IMR-90 (cell line): ENCODE measurements at regions not wholly inside any gene's neighbourhood (a gene's known extent, or its start where the extent isn't known, plus 50 kb on each side); places are given as distances from the start of the nearest gene placed in this dataset.

Source experiments
- ATAC-seq: fragments of 200-7000 bp; cut with Tn5 transposase; 2 replicates; pipeline ENCODE4 v1.9.1; 2020; ENCODE audit warnings: low read depth, mild to moderate bottlenecking, moderate library complexity
- BruUV-seq: library from RNA; stranded (reverse); fragments of 400-500 nt; replicated peaks from 2 replicates; lab custom pipeline; 2021; lab: Mats Ljungman, UMichigan
- CTCF ChIA-PET: fragments of 300-600 bp; formaldehyde crosslinking; extraction: SDS; loops from one replicate; lab custom pipeline; 2021; ENCODE audit warnings: antibody characterized with exemption; lab: Yijun Ruan, JAX
- POLR2A ChIA-PET: fragments of 300-600 bp; sonication (Branson Sonifier 250); formaldehyde crosslinking; loops from one replicate; lab custom pipeline; 2022; ENCODE audit warnings: antibody characterized with exemption; ENCODE audit not compliant: unreplicated experiment; lab: Charles Lee
- DNase-seq: peaks from one replicate; pipeline ENCODE4 v3.0.0; 2013
- H2AFZ ChIP-seq: replicated peaks from 2 replicates; pipeline ENCODE3; 2013; ENCODE audit warnings: low read length, mild to moderate bottlenecking; ENCODE audit not compliant: poor library complexity
- H2AK5ac ChIP-seq: 2 replicates; pipeline ENCODE4 v1.6.1; 2013; ENCODE audit warnings: low read depth, low read length, inconsistent platforms
- H2AK9ac ChIP-seq: replicated peaks from 2 replicates; pipeline ENCODE3; 2013; ENCODE audit warnings: mild to moderate bottlenecking, low read depth, low read length, moderate library complexity; ENCODE audit not compliant: poor library complexity
- H2BK120ac ChIP-seq: 2 replicates; pipeline ENCODE4 v1.6.1; 2013; ENCODE audit warnings: low read depth, low read length, inconsistent platforms
- H2BK15ac ChIP-seq: 3 replicates; pipeline ENCODE4 v1.6.1; 2013; ENCODE audit warnings: low read depth, low read length, inconsistent platforms
- H2BK20ac ChIP-seq: 2 replicates; pipeline ENCODE4 v1.6.1; 2013; ENCODE audit warnings: low read depth, mild to moderate bottlenecking, inconsistent platforms, low read length, moderate library complexity
- H2BK5ac ChIP-seq: 2 replicates; pipeline ENCODE4 v1.6.1; 2013; ENCODE audit warnings: mild to moderate bottlenecking, low read depth, low read length, inconsistent platforms; ENCODE audit not compliant: poor library complexity, severe bottlenecking
- H3K14ac ChIP-seq: replicated peaks from 2 replicates; pipeline ENCODE4 v1.6.1; 2013; ENCODE audit warnings: low read depth, low read length, inconsistent platforms
- H3K18ac ChIP-seq: 2 replicates; pipeline ENCODE4 v1.6.1; 2013; ENCODE audit warnings: low read depth, low read length, control low read depth
- H3K23ac ChIP-seq: 2 replicates; pipeline ENCODE4 v1.6.1; 2013; ENCODE audit warnings: low read depth, low read length, inconsistent platforms
- H3K27ac ChIP-seq: 2 replicates; pipeline ENCODE4 v1.5.1; 2013; ENCODE audit warnings: mild to moderate bottlenecking, control low read depth, low read length; ENCODE audit not compliant: insufficient read depth
- H3K27me3 ChIP-seq: 2 replicates; pipeline ENCODE4 v1.6.1; 2013; ENCODE audit warnings: low read length; ENCODE audit not compliant: control insufficient read depth, insufficient read depth
- H3K36me3 ChIP-seq: 2 replicates; pipeline ENCODE4 v1.6.1; 2013; ENCODE audit warnings: low read length, mixed read lengths; ENCODE audit not compliant: control insufficient read depth, insufficient read depth
- H3K4ac ChIP-seq: 2 replicates; pipeline ENCODE4 v1.6.1; 2013; ENCODE audit warnings: low read depth, low read length, inconsistent platforms
- H3K4me1 ChIP-seq: 2 replicates; pipeline ENCODE4 v1.6.1; 2013; ENCODE audit warnings: low read length, mixed read lengths; ENCODE audit not compliant: control insufficient read depth, insufficient read depth
- H3K4me2 ChIP-seq: 2 replicates; pipeline ENCODE4 v1.6.1; 2013; ENCODE audit warnings: low read depth, mild to moderate bottlenecking, control low read depth, low read length, moderate library complexity
- H3K4me3 ChIP-seq: 2 replicates; pipeline ENCODE4 v1.5.1; 2013; ENCODE audit warnings: low read depth, mild to moderate bottlenecking, control low read depth, low read length, moderate library complexity; ENCODE audit not compliant: insufficient read depth
- H3K56ac ChIP-seq: 2 replicates; pipeline ENCODE4 v1.6.1; 2013; ENCODE audit warnings: low read length, inconsistent platforms; ENCODE audit not compliant: insufficient read depth; ENCODE audit errors: extremely low read depth
- H3K79me1 ChIP-seq, 2 experiments: 2 replicates each; pipeline ENCODE4 v1.6.1; 2013; ENCODE audit warnings: low read length in 2 of 2, inconsistent platforms in 1 of 2, low read depth in 1 of 2
- H3K9ac ChIP-seq: 2 replicates; pipeline ENCODE4 v1.6.1; 2013; ENCODE audit warnings: low read depth, low read length, control low read depth
- H3K9me1 ChIP-seq: 2 replicates; pipeline ENCODE4 v1.6.1; 2013; ENCODE audit warnings: low read length, inconsistent platforms; ENCODE audit not compliant: insufficient read depth
- H3K9me3 ChIP-seq: 2 replicates; pipeline ENCODE4 v1.6.1; 2013; ENCODE audit warnings: low read length; ENCODE audit not compliant: control insufficient read depth, insufficient read depth
- H4K20me1 ChIP-seq: 2 replicates; pipeline ENCODE4 v1.6.1; 2013; ENCODE audit warnings: low read length, inconsistent platforms; ENCODE audit not compliant: insufficient read depth
- H4K5ac ChIP-seq: 2 replicates; pipeline ENCODE4 v1.6.1; 2013; ENCODE audit warnings: mild to moderate bottlenecking, low read depth, low read length, control low read depth
- H4K8ac ChIP-seq, 2 experiments: 2 replicates each; pipeline ENCODE4 v1.6.1; 2013; ENCODE audit warnings: low read depth in 2 of 2, low read length in 2 of 2, control low read depth in 1 of 2, inconsistent platforms in 1 of 2
- H4K91ac ChIP-seq: 2 replicates; pipeline ENCODE4 v1.6.1; 2013; ENCODE audit warnings: low read depth, low read length, inconsistent platforms; ENCODE audit not compliant: insufficient read depth
- BHLHE40 ChIP-seq: fragments of 150-350 bp; IDR thresholded peaks from 2 replicates; pipeline ENCODE4 v1.6.1; 2016; ENCODE audit warnings: mild to moderate bottlenecking, low read depth, low read length
- CEBPB ChIP-seq: IDR thresholded peaks from 2 replicates; pipeline ENCODE4 v1.6.1; 2012; ENCODE audit warnings: low read depth, low read length, improper control_type of control experiment
- CHD1 ChIP-seq: IDR thresholded peaks from 2 replicates; pipeline ENCODE4 v1.6.1; 2012; ENCODE audit warnings: low read depth, low read length, improper control_type of control experiment
- ELK1 ChIP-seq: fragments of 150-350 bp; IDR thresholded peaks from 2 replicates; pipeline ENCODE4 v1.6.1; 2016; ENCODE audit warnings: low read depth, mild to moderate bottlenecking, low read length, moderate library complexity, borderline replicate concordance
- FOS ChIP-seq: fragments of 150-350 bp; IDR thresholded peaks from 2 replicates; pipeline ENCODE4 v1.6.1; 2016; ENCODE audit warnings: low read depth, low read length
- MAFK ChIP-seq: IDR thresholded peaks from 2 replicates; pipeline ENCODE4 v1.6.1; 2012; ENCODE audit warnings: low read depth, low read length, improper control_type of control experiment
- MAZ ChIP-seq: IDR thresholded peaks from 2 replicates; pipeline ENCODE4 v1.6.1; 2012; ENCODE audit warnings: low read depth, mild to moderate bottlenecking, low read length, improper control_type of control experiment, moderate library complexity, borderline replicate concordance
- MXI1 ChIP-seq: IDR thresholded peaks from 2 replicates; pipeline ENCODE4 v1.6.1; 2012; ENCODE audit warnings: low read depth, mild to moderate bottlenecking, low read length, moderate library complexity, borderline replicate concordance
- NFE2L2 ChIP-seq: fragments of 150-350 bp; IDR thresholded peaks from 2 replicates; pipeline ENCODE4 v1.6.1; 2016; ENCODE audit warnings: low read depth, mild to moderate bottlenecking, low read length
- POLR2A ChIP-seq: IDR thresholded peaks from 2 replicates; pipeline ENCODE4 v1.6.1; 2012; ENCODE audit warnings: mild to moderate bottlenecking, low read depth, low read length
- RAD21 ChIP-seq: IDR thresholded peaks from 2 replicates; pipeline ENCODE4 v1.6.1; 2012; ENCODE audit warnings: low read length, improper control_type of control experiment
- RCOR1 ChIP-seq: IDR thresholded peaks from 2 replicates; pipeline ENCODE4 v1.6.1; 2012; ENCODE audit warnings: mild to moderate bottlenecking, low read length, improper control_type of control experiment; ENCODE audit not compliant: insufficient replicate concordance
- RFX5 ChIP-seq: IDR thresholded peaks from 2 replicates; pipeline ENCODE4 v1.8.0; 2012; ENCODE audit warnings: low read depth, mild to moderate bottlenecking, low read length, moderate library complexity
- SMC3 ChIP-seq: fragments of 150-350 bp; IDR thresholded peaks from 2 replicates; pipeline ENCODE4 v1.6.1; 2016; ENCODE audit warnings: low read depth, mild to moderate bottlenecking, antibody characterized with exemption, low read length, moderate library complexity
- WGBS, 2 experiments: methylation state at CpG; one replicate each; pipeline versions ENCODE4 v1.1.5 to v1.1.7; 2013; ENCODE audit warnings: missing lambda C conversion rate in 2 of 2; ENCODE audit not compliant: insufficient read length in 1 of 2; ENCODE audit errors: extremely low coverage in 2 of 2; 5-methylcytosine and 5-hydroxymethylcytosine counted together
- dilution Hi-C: fragments of 300-500 bp; cut with HindIII; formaldehyde crosslinking; loops from one replicate; pipeline ENCODE4 v1.14.3; 2018; ENCODE audit warnings: low sequenced_read_pairs; ENCODE audit not compliant: unreplicated experiment
- in situ Hi-C: fragments of 300-500 bp; cut with MboI; formaldehyde crosslinking; loops from 3 replicates; pipeline ENCODE4 v1.14.3; 2019; ENCODE audit warnings: low sequenced_read_pairs, inconsistent platforms, mixed read lengths
- intact Hi-C: fragments of 100-400 bp; cut with micrococcal nuclease; formaldehyde crosslinking; loops from 2 replicates; pipeline ENCODE4 v1.10.0; 2022
- TF ChIP-seq, protein P1 (sequence below): fragments of 150-350 bp; IDR thresholded peaks from 2 replicates; pipeline ENCODE4 v1.6.1; 2017; ENCODE audit warnings: mild to moderate bottlenecking, antibody characterized with exemption, low read length, low read depth
- TF ChIP-seq, protein P2 (sequence below): conservative IDR thresholded peaks from 2 replicates; pipeline ENCODE4 v1.5.1; 2012; ENCODE audit warnings: mild to moderate bottlenecking, low read depth, low read length, improper control_type of control experiment

DNA sequence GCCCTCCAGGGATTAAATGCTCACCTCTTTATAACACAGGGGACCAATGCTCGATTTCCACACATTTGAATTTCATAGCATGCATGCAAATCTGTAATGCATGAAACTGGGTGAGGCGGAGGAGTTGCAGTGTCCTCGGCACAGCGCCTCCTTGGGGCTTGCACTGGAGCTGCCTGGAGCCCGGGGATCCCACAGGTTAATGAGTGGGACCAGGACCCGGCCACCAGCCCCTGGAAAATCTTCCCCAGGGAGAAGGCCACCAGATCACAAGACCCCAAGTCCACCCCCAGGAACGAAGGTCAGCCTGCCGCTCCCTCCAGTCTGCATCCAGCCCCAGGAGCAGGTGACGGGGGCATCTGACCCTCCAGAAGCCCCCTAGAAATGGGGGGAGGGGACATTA, 119.1 kb downstream of the MN1 start:
- H3K9me1 ChIP-seq = 0 out of 2 replicates have a peak, but pooled peaks cover 3% of the 10 kb centered on the region
- no peak overlapping the region for H2AK5ac ChIP-seq

More for the DNA sequence above, 119.1 kb downstream of the MN1 start:
- Histone ChIP-seq H4K20me1 (no peaks in the 10 kb centered on the region), H2BK5ac (no peak overlapping the region), H4K5ac (no peak overlapping the region), H2BK20ac (no peak overlapping the region), H3K9me3 (no peaks in the 10 kb centered on the region), H4K8ac (no peak overlapping the region), H3K18ac (no peak overlapping the region), H3K4me3 (no peak overlapping the region), H3K4me1 (peaks cover 2% of the 10 kb centered on the region; the same call in 1 of the 2 replicates), H3K9ac (no peak overlapping the region), H2BK15ac (no peak overlapping the region), H3K4me2 (no peak overlapping the region), H2AFZ (no peak overlapping the region), H2BK120ac (no peak overlapping the region), H3K4ac (no peak overlapping the region), H2AK9ac (no peak overlapping the region), H3K27me3 (peaks cover 42% of the 10 kb centered on the region), H3K36me3 (no peaks in the 10 kb centered on the region), H3K23ac (no peak overlapping the region), H3K79me1 (no peaks in the 10 kb centered on the region), H3K14ac (no peak overlapping the region), H3K27ac (no peak overlapping the region), H4K91ac (no peak overlapping the region), H3K56ac (no peak overlapping the region)
- no TSS peak for BruUV-seq
- no peak for DNase-seq
- intact Hi-C loops (no loop called here), in situ Hi-C loops (no loop called here), dilution Hi-C loops (no loop called here)
- no peak for ATAC-seq
- CTCF ChIA-PET = interaction anchor here (0.6 kb wide), 1 partner anchor 21 kb away, joined by 4 read pairs; no protein-coding TSS in a partner anchor
- POLR2A ChIA-PET = no interaction called here
- 42% methylated on average over 4 of the region's 9 CpGs; no CpG with 5 or more reads in 1 of the 2 experiments for whole genome bisulfite sequencing, 2 experiments
- TF ChIP-seq, protein P1, sequence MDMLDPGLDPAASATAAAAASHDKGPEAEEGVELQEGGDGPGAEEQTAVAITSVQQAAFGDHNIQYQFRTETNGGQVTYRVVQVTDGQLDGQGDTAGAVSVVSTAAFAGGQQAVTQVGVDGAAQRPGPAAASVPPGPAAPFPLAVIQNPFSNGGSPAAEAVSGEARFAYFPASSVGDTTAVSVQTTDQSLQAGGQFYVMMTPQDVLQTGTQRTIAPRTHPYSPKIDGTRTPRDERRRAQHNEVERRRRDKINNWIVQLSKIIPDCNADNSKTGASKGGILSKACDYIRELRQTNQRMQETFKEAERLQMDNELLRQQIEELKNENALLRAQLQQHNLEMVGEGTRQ = no peak
- no peak for TF ChIP-seq FOS
- TF ChIP-seq ELK1 = no peak
- TF ChIP-seq SMC3 = 0 out of 2 replicates have a peak, but pooled peaks have one; percentile 18
- TF ChIP-seq CHD1 = no peak
- no peak for TF ChIP-seq NFE2L2
- no peak for TF ChIP-seq POLR2A
- no peak for TF ChIP-seq MAFK
- TF ChIP-seq RCOR1 = no peak
- TF ChIP-seq RAD21 = no peak
- no peak for TF ChIP-seq RFX5
- no peak for TF ChIP-seq MAZ
- no peak for TF ChIP-seq MXI1
- no peak for TF ChIP-seq CEBPB
- TF ChIP-seq, protein P2, sequence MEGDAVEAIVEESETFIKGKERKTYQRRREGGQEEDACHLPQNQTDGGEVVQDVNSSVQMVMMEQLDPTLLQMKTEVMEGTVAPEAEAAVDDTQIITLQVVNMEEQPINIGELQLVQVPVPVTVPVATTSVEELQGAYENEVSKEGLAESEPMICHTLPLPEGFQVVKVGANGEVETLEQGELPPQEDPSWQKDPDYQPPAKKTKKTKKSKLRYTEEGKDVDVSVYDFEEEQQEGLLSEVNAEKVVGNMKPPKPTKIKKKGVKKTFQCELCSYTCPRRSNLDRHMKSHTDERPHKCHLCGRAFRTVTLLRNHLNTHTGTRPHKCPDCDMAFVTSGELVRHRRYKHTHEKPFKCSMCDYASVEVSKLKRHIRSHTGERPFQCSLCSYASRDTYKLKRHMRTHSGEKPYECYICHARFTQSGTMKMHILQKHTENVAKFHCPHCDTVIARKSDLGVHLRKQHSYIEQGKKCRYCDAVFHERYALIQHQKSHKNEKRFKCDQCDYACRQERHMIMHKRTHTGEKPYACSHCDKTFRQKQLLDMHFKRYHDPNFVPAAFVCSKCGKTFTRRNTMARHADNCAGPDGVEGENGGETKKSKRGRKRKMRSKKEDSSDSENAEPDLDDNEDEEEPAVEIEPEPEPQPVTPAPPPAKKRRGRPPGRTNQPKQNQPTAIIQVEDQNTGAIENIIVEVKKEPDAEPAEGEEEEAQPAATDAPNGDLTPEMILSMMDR = peak; percentile 22; the same call in 1 of the 2 replicates
- no peak for TF ChIP-seq BHLHE40
